Neural progenitor cell (in vitro differentiated cells): ENCODE measurements at regions not wholly inside any gene's neighbourhood (a gene's known extent, or its start where the extent isn't known, plus 50 kb on each side); places are given as distances from the start of the nearest gene placed in this dataset.

Source experiments
- CTCF ChIP-seq: fragments of 200-600 bp; sonication (generic); IDR thresholded peaks from 2 replicates; pipeline ENCODE4 v1.5.1; 2017; ENCODE audit warnings: antibody characterized with exemption, mild to moderate bottlenecking
- EZH2 ChIP-seq: fragments of 200-600 bp; sonication (generic); IDR thresholded peaks from 2 replicates; pipeline ENCODE4 v1.6.1; 2017; ENCODE audit warnings: antibody characterized with exemption, mild to moderate bottlenecking, moderate library complexity
- EZH2phosphoT487 ChIP-seq: fragments of 200-600 bp; sonication (generic); IDR thresholded peaks from 2 replicates; pipeline ENCODE4 v1.6.1; 2017; ENCODE audit warnings: antibody characterized with exemption

DNA sequence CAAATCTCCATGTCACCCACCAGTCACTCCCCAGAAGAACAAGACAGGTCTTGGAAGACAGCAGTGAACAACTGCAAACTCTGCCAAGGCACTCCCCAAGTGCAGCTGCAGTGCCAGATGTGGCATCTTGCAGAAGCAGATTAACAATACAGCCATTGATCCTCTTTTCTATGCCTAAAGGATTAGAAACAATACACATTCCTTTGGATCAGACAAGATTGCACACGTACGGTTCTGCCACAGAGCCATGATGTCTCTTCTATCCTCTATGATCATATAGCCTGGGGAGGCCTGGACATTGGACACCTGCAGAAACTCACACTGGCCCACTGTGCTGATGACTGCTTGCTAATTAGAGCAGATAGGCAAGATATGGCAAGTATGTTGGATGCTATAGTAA, 155.9 kb downstream of the MYLK4 start:
- TF ChIP-seq EZH2phosphoT487 (no peak), CTCF (no peak), EZH2 (no peak)
